Astrocyte (in vitro differentiated cells and primary cell): ENCODE measurements at regions not wholly inside any gene's neighbourhood (a gene's known extent, or its start where the extent isn't known, plus 50 kb on each side); places are given as distances from the start of the nearest gene placed in this dataset.
A peak's percentile ranks its signal among the peaks of the same experiment; 100 is the strongest.

Experiments
- DNase-seq: peaks from one replicate; pipeline ENCODE4 v3.0.0-alpha.2; 2010; ENCODE audit warnings: low read depth
- FAIRE-seq: peaks from 2 replicates; lab custom pipeline; 2011; peaks lifted over from hg19 to GRCh38; lab: Jason Lieb, UNC
- H2AFZ ChIP-seq: 2 replicates; pipeline ENCODE4 v1.6.0; 2012; ENCODE audit warnings: low read depth, low read length, inconsistent platforms
- H3K27ac ChIP-seq: 2 replicates; pipeline ENCODE4 v1.5.1; 2011; ENCODE audit warnings: low read depth, low read length, inconsistent platforms
- H3K27me3 ChIP-seq: 2 replicates; pipeline ENCODE4 v1.6.0; 2011; ENCODE audit warnings: low read length, inconsistent platforms; ENCODE audit not compliant: insufficient read depth
- H3K36me3 ChIP-seq: 2 replicates; pipeline ENCODE4 v1.5.1; 2011; ENCODE audit warnings: low read length, inconsistent platforms; ENCODE audit not compliant: insufficient read depth
- H3K4me1 ChIP-seq: 2 replicates; pipeline ENCODE4 v1.5.1; 2011; ENCODE audit warnings: low read length, inconsistent platforms; ENCODE audit not compliant: insufficient read depth
- H3K4me2 ChIP-seq: 2 replicates; pipeline ENCODE4 v1.6.0; 2012; ENCODE audit warnings: low read length, inconsistent platforms
- H3K4me3 ChIP-seq: 2 replicates; pipeline ENCODE4 v1.5.1; 2011; ENCODE audit warnings: low read depth, mild to moderate bottlenecking, low read length, inconsistent platforms; ENCODE audit not compliant: insufficient read depth
- H3K79me2 ChIP-seq: 2 replicates; pipeline ENCODE4 v1.6.0; 2012; ENCODE audit warnings: mild to moderate bottlenecking, low read length, inconsistent platforms; ENCODE audit not compliant: insufficient read depth
- H3K9ac ChIP-seq: 2 replicates; pipeline ENCODE4 v1.6.0; 2012; ENCODE audit warnings: mild to moderate bottlenecking, low read length, inconsistent platforms
- H3K9me3 ChIP-seq: 2 replicates; pipeline ENCODE4 v1.5.1; 2012; ENCODE audit warnings: low read depth, mild to moderate bottlenecking, low read length, inconsistent platforms; ENCODE audit not compliant: insufficient read depth
- H4K20me1 ChIP-seq: 2 replicates; pipeline ENCODE4 v1.6.0; 2012; ENCODE audit warnings: low read length, inconsistent platforms; ENCODE audit not compliant: insufficient read depth
- H3K27ac Mint-ChIP-seq: one replicate; pipeline ENCODE4 v1.8.0; 2021; ENCODE audit warnings: mild to moderate bottlenecking, mixed read lengths; ENCODE audit not compliant: unreplicated experiment
- H3K27me3 Mint-ChIP-seq: one replicate; pipeline ENCODE4 v1.8.0; 2021; ENCODE audit warnings: low read depth, mixed read lengths; ENCODE audit not compliant: unreplicated experiment
- H3K36me3 Mint-ChIP-seq: one replicate; pipeline ENCODE4 v1.8.0; 2021; ENCODE audit warnings: low read depth, mixed read lengths; ENCODE audit not compliant: unreplicated experiment
- H3K4me1 Mint-ChIP-seq: one replicate; pipeline ENCODE4 v1.8.0; 2021; ENCODE audit warnings: low read depth, mixed read lengths; ENCODE audit not compliant: unreplicated experiment
- H3K4me3 Mint-ChIP-seq: one replicate; pipeline ENCODE4 v1.8.0; 2021; ENCODE audit warnings: mild to moderate bottlenecking, moderate library complexity, mixed read lengths; ENCODE audit not compliant: unreplicated experiment
- H3K9me3 Mint-ChIP-seq: one replicate; pipeline ENCODE4 v1.8.0; 2021; ENCODE audit warnings: mild to moderate bottlenecking, mixed read lengths; ENCODE audit not compliant: unreplicated experiment
- EZH2 ChIP-seq: IDR thresholded peaks from 2 replicates; pipeline ENCODE4 v1.6.1; 2012; ENCODE audit warnings: mild to moderate bottlenecking, low read length, inconsistent platforms; ENCODE audit not compliant: insufficient read depth
- TF ChIP-seq, protein P1 (sequence below): IDR thresholded peaks from 2 replicates; pipeline ENCODE4 v1.5.1; 2011; ENCODE audit warnings: low read depth, mild to moderate bottlenecking, inconsistent platforms, low read length, moderate library complexity; ENCODE audit not compliant: insufficient read depth

DNA sequence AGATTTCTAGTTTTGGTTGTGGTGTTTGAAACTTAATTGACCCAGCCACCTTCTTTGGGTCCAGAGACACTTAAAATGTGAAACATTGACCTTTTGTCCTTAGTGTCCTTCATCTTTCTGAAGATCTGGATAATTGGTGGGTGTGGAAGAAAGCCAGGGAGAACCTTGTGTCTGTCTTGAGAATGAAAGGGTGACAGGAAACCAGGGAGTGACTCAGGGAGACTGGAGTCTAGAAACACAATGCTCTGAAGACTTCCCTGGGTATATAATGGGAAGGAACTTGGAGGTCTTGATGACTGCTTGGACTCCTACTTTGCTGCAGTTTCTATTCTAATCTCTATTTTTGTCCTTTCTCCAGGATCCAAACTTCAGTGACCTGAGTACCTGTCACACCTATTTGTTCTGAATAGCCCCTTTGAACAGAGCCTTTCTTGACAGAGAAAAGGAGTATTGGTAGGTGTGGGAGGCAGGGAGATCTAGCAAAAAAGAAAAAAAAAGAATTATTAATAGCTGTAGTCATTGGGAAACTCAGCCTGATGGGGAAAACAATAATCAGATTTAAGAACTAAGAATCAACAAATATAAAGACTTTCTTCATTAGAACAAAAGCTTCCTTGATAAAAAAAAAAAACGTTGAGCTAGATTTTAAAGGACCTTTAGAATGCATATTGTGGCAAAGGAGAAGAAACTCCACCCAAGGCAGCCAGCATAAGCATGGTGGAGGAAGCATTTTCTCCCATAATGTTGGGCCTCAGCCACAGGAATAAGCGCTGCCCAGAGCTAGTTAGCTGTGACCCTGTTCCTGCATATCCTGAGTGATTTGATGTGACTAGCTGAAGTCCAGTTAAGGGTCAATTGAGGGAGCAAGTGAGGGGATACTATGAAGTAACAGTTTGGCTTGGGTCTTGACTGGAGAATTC is 77.9 kb upstream of the HOXC13 start:
- H3K27ac ChIP-seq: no peak overlapping the region
- TF ChIP-seq, protein P1, sequence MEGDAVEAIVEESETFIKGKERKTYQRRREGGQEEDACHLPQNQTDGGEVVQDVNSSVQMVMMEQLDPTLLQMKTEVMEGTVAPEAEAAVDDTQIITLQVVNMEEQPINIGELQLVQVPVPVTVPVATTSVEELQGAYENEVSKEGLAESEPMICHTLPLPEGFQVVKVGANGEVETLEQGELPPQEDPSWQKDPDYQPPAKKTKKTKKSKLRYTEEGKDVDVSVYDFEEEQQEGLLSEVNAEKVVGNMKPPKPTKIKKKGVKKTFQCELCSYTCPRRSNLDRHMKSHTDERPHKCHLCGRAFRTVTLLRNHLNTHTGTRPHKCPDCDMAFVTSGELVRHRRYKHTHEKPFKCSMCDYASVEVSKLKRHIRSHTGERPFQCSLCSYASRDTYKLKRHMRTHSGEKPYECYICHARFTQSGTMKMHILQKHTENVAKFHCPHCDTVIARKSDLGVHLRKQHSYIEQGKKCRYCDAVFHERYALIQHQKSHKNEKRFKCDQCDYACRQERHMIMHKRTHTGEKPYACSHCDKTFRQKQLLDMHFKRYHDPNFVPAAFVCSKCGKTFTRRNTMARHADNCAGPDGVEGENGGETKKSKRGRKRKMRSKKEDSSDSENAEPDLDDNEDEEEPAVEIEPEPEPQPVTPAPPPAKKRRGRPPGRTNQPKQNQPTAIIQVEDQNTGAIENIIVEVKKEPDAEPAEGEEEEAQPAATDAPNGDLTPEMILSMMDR: no peak
- no peak for TF ChIP-seq EZH2
- FAIRE-seq (no peak), DNase-seq (no peak)
- no peak overlapping the region for H3K9ac ChIP-seq
- H3K4me2 ChIP-seq: no peak overlapping the region
- H3K9me3 ChIP-seq: no peaks in the 10 kb centered on the region
- H4K20me1 ChIP-seq: no peaks in the 10 kb centered on the region
- H3K27ac Mint-ChIP-seq: no peak overlapping the region
- no peaks in the 10 kb centered on the region for H3K36me3 ChIP-seq
- no peak overlapping the region for H2AFZ ChIP-seq
- no peak overlapping the region for H3K4me3 ChIP-seq
- no peaks in the 10 kb centered on the region for H3K36me3 Mint-ChIP-seq
- no peaks in the 10 kb centered on the region for H3K9me3 Mint-ChIP-seq
- peaks cover 6% of the 10 kb centered on the region for H3K27me3 Mint-ChIP-seq
- H3K4me3 Mint-ChIP-seq: no peak overlapping the region
- H3K27me3 ChIP-seq: peaks cover 9% of the 10 kb centered on the region
- no peaks in the 10 kb centered on the region for H3K4me1 ChIP-seq
- H3K4me1 Mint-ChIP-seq: peaks cover 8% of the 10 kb centered on the region
- H3K79me2 ChIP-seq: no peaks in the 10 kb centered on the region

DNA sequence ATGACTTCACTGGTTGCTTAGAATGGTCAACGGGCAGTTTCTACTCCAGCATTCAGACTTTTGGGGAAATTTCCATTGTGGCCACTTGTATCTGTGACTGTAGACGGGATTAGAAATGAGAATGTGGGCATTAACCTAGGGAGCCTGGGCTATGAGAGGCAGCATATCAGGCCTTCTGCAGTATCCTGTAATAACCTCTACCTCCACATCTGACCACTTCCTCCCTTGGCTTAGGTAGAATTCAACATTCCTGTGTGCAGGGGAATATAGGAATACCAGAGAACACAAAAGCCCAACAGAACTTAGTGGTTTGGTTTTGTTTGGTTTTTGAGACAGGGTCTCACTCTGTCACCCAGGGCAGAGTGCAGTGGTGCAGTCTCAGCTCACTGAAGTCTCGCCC is 76.4 kb upstream of the HOXC13 start:
- no peak overlapping the region for H3K4me2 ChIP-seq
- no peak overlapping the region for H3K4me3 ChIP-seq
- no peak for DNase-seq
- no peak overlapping the region for H3K4me3 Mint-ChIP-seq
- no peaks in the 10 kb centered on the region for H3K36me3 Mint-ChIP-seq
- no peak for TF ChIP-seq EZH2
- TF ChIP-seq, protein P1: no peak
- H3K27ac ChIP-seq: no peak overlapping the region
- no peaks in the 10 kb centered on the region for H3K9me3 Mint-ChIP-seq
- FAIRE-seq: no peak
- H3K9me3 ChIP-seq: no peaks in the 10 kb centered on the region
- H3K79me2 ChIP-seq: no peaks in the 10 kb centered on the region
- peaks cover 1% of the 10 kb centered on the region for H3K27me3 Mint-ChIP-seq
- no peak overlapping the region for H3K9ac ChIP-seq
- no peaks in the 10 kb centered on the region for H3K4me1 ChIP-seq
- peak overlapping the region; percentile 30 for H3K27ac Mint-ChIP-seq
- H3K27me3 ChIP-seq: peaks cover 7% of the 10 kb centered on the region
- no peak overlapping the region for H2AFZ ChIP-seq
- no peaks in the 10 kb centered on the region for H4K20me1 ChIP-seq
- H3K36me3 ChIP-seq: no peaks in the 10 kb centered on the region
- peaks cover 8% of the 10 kb centered on the region for H3K4me1 Mint-ChIP-seq

DNA sequence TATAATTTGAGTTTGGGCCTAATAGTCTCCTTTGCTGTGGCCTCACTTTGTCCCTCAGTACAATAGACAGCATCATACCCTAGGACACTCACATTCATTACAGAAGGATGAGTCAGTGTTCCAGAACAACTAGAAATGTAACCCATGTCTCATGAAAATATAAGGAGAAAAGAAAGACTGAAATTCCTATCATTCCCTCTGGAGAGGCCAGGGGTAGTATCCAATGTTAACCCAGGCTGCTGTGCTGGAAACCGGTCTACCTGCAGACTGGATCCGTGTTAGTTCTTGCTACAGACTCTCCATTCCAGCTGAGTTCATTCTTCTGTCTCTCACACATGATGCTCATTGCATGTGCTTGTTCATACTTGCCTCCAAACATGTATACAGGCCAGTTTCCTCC is 75.8 kb upstream of the HOXC13 start:
- Mint-ChIP-seq H3K27me3 (peaks cover 1% of the 10 kb centered on the region), H3K36me3 (no peaks in the 10 kb centered on the region), H3K4me3 (no peak overlapping the region), H3K4me1 (peaks cover 14% of the 10 kb centered on the region), H3K9me3 (no peaks in the 10 kb centered on the region), H3K27ac (no peak overlapping the region)
- Histone ChIP-seq H3K36me3 (no peaks in the 10 kb centered on the region), H3K27ac (no peak overlapping the region), H2AFZ (no peak overlapping the region), H3K4me3 (no peak overlapping the region), H3K27me3 (peaks cover 7% of the 10 kb centered on the region), H4K20me1 (no peaks in the 10 kb centered on the region), H3K79me2 (no peaks in the 10 kb centered on the region), H3K4me1 (no peaks in the 10 kb centered on the region), H3K9me3 (no peaks in the 10 kb centered on the region), H3K4me2 (no peak overlapping the region), H3K9ac (no peak overlapping the region)
- FAIRE-seq (no peak), DNase-seq (no peak)
- TF ChIP-seq EZH2: no peak
- TF ChIP-seq, protein P1: no peak
